HepG2 (cell line): ENCODE measurements at regions not wholly inside any gene's neighbourhood (a gene's known extent, or its start where the extent isn't known, plus 50 kb on each side); places are given as distances from the start of the nearest gene placed in this dataset.

ENCODE experiments used
- ATAC-seq: fragments of 200-7000 bp; cut with Tn5 transposase; 3 replicates; pipeline ENCODE4 v1.9.1; 2020; ENCODE audit warnings: mild to moderate bottlenecking, moderate library complexity
- BruUV-seq: library from RNA; stranded (reverse); fragments of 400-500 nt; replicated peaks from 2 replicates; lab custom pipeline; 2021; lab: Mats Ljungman, UMichigan
- CTCF ChIA-PET: fragments of 300-600 bp; formaldehyde crosslinking; extraction: SDS; loops from one replicate; lab custom pipeline; 2021; ENCODE audit warnings: low total read pairs, inconsistent platforms, low intra/inter-chr PET ratio; lab: Yijun Ruan, JAX
- POLR2A ChIA-PET: fragments of 350-600 bp; sonication (Branson Sonifier 250); formaldehyde crosslinking; loops from one replicate; lab custom pipeline; 2020; ENCODE audit warnings: antibody characterized with exemption, inconsistent platforms; lab: Yijun Ruan, JAX
- DNase-seq: peaks from one replicate; pipeline ENCODE4 v3.0.0-alpha.2; 2015; ENCODE audit warnings: low spot score
- FAIRE-seq: peaks from 3 replicates; lab custom pipeline; 2011; peaks lifted over from hg19 to GRCh38; lab: Jason Lieb, UNC
- H2AFZ ChIP-seq: one replicate; pipeline ENCODE4 v1.6.1; 2011; ENCODE audit warnings: low read length, inconsistent platforms
- H3K27ac ChIP-seq: fragments of 300-600 bp; 3 replicates; pipeline ENCODE4 v1.8.0; 2011; ENCODE audit warnings: mixed run types, mild to moderate bottlenecking, mixed read lengths, low read length, inconsistent platforms; ENCODE audit not compliant: insufficient read depth; ENCODE audit errors: extremely low read length
- H3K27me3 ChIP-seq, 2 experiments: fragments of 200-600 bp in 1 of 2; 2 replicates in 1 of 2; 3 replicates in 1 of 2; pipeline versions ENCODE4 v1.6.0 to v1.8.0; 2011; ENCODE audit warnings: low read length in 2 of 2, mild to moderate bottlenecking in 2 of 2, moderate library complexity in 2 of 2, inconsistent platforms in 1 of 2; ENCODE audit not compliant: insufficient read depth in 2 of 2, control insufficient read depth in 1 of 2
- H3K36me3 ChIP-seq, 2 experiments: fragments of 200-600 bp in 1 of 2; replicated peaks in 1 of 2; 2 replicates in 1 of 2; 3 replicates in 1 of 2; pipeline versions ENCODE4 v1.5.1 to v1.8.0; 2011; ENCODE audit warnings: low read length in 2 of 2, inconsistent platforms in 1 of 2; ENCODE audit not compliant: insufficient read depth in 2 of 2, control insufficient read depth in 1 of 2
- H3K4me1 ChIP-seq: 2 replicates; pipeline ENCODE4 v1.5.1; 2012; ENCODE audit warnings: low read length, inconsistent platforms; ENCODE audit not compliant: insufficient read depth
- H3K4me2 ChIP-seq: 2 replicates; pipeline ENCODE4 v1.6.0; 2011; ENCODE audit warnings: low read depth, low read length, inconsistent platforms
- H3K4me3 ChIP-seq, 3 experiments: fragments of 200-600 bp in 1 of 3; sonication (generic), shearing (Covaris generic) in 1 of 3; replicated peaks in 1 of 3; 2 replicates each; pipeline ENCODE4 v1.5.1; 2011 to 2016; ENCODE audit warnings: low read length in 3 of 3, inconsistent platforms in 2 of 3, low read depth in 2 of 3, mild to moderate bottlenecking in 2 of 3, control low read depth in 1 of 3, mixed read lengths in 1 of 3; ENCODE audit not compliant: insufficient read depth in 1 of 3
- H3K79me2 ChIP-seq: one replicate; pipeline ENCODE4 v1.6.1; 2011; ENCODE audit warnings: low read length, inconsistent platforms; ENCODE audit not compliant: insufficient read depth
- H3K9ac ChIP-seq: 2 replicates; pipeline ENCODE4 v1.6.0; 2011; ENCODE audit warnings: mild to moderate bottlenecking, low read depth, low read length, inconsistent platforms; ENCODE audit not compliant: insufficient read depth
- H3K9me3 ChIP-seq: 2 replicates; pipeline ENCODE4 v1.5.1; 2012; ENCODE audit warnings: mild to moderate bottlenecking, low read length
- H4K20me1 ChIP-seq: 2 replicates; pipeline ENCODE4 v1.6.0; 2011; ENCODE audit warnings: inconsistent platforms, mild to moderate bottlenecking, low read length, moderate library complexity; ENCODE audit not compliant: insufficient read depth
- GZF1 ChIP-seq: sonication (generic); formaldehyde crosslinking; IDR thresholded peaks from 2 replicates; pipeline ENCODE4 v1.5.1; 2020; ENCODE audit warnings: mild to moderate bottlenecking, missing genetic modification reagents
- KDM5A ChIP-seq: fragments of 200-600 bp; sonication (generic); IDR thresholded peaks from 2 replicates; pipeline ENCODE4 v1.7.0; 2018; ENCODE audit warnings: antibody characterized with exemption, mild to moderate bottlenecking, low read length, borderline replicate concordance
- NONO ChIP-seq, 2 experiments: fragments of 450-650 bp in 1 of 2; sonication (generic) in 1 of 2; formaldehyde crosslinking in 1 of 2; IDR thresholded peaks in 1 of 2; conservative IDR thresholded peaks in 1 of 2; 2 replicates each; pipeline versions ENCODE4 v1.6.1 to v1.8.0; 2017 to 2022; ENCODE audit warnings: mild to moderate bottlenecking in 1 of 2, missing genetic modification reagents in 1 of 2, moderate library complexity in 1 of 2
- ZNF292 ChIP-seq: sonication (generic); formaldehyde crosslinking; IDR thresholded peaks from 2 replicates; pipeline ENCODE4 v1.8.1; 2022; ENCODE audit warnings: mild to moderate bottlenecking, low read depth, missing genetic modification reagents, borderline replicate concordance
- ZNF562 ChIP-seq: sonication (generic); formaldehyde crosslinking; IDR thresholded peaks from 2 replicates; pipeline ENCODE4 v1.8.0; 2022; ENCODE audit warnings: missing genetic modification reagents, borderline replicate concordance
- WGBS: methylation state at CpG from one replicate; pipeline ENCODE4 v1.1.6; 2017; ENCODE audit warnings: low lambda C conversion rate; 5-methylcytosine and 5-hydroxymethylcytosine counted together
- in situ Hi-C: cut with HindIII; loops from 2 replicates; pipeline ENCODE4 v1.10.0; 2017; ENCODE audit warnings: low pct_unique_long_range_greater_than_20kb; ENCODE audit not compliant: extremely low pct_ligation_motif_present
- intact Hi-C: fragments of 100-400 bp; cut with micrococcal nuclease; formaldehyde crosslinking; loops from one replicate; pipeline ENCODE4 v1.10.0; 2022; ENCODE audit not compliant: unreplicated experiment
- TF ChIP-seq, protein P1 (sequence below): sonication (generic); formaldehyde crosslinking; IDR thresholded peaks from 2 replicates; pipeline ENCODE4 v1.9.0; 2021; ENCODE audit warnings: mild to moderate bottlenecking, missing genetic modification reagents
- TF ChIP-seq, protein P2 (sequence below): sonication (generic); formaldehyde crosslinking; IDR thresholded peaks from 2 replicates; pipeline ENCODE4 v1.5.1; 2020; ENCODE audit warnings: mild to moderate bottlenecking, missing genetic modification reagents, moderate library complexity

DNA sequence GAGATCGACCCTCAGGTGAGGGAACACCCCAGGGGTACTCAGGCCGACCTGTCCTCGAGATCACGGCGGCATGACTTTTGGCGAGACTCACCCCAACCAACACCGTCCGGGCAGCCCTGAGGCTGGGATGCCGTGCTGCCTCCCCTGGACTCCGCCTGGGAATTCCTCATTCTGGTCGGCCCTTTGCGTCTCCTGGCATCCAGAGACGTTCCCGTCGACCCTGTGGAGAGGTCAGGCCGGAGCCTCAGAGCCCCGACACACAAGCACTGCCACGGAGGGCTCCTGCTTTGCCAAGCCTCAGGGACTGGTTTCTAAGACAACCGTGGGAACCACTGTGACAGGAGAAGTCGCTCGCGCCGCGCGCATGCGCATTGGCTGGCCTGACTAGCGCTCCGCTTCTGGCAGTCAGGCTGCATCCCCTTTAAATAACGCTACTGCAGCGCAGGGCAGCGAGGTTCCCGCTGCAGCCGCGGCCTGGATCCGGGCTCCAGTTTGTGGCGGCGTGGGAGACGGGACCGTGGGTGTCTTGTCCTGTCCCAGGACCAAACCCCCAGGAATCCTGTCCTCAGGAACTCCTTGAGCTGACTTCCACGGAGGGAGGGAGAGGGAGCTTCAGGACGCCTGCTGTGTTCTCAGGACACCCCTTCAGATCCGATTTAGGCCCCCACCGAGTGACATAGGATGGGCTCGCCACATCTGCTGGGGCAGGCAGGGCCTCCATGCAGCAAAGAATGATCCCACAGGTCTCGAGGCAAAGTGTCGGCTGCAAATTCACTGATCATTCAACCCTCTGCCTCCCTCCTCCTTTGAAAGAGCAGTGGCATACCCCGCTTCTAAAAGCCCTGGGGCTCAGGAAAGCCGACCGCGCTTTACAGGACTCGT, 163.2 kb upstream of the ZNF337 start (continued):
- TF ChIP-seq, protein P1, sequence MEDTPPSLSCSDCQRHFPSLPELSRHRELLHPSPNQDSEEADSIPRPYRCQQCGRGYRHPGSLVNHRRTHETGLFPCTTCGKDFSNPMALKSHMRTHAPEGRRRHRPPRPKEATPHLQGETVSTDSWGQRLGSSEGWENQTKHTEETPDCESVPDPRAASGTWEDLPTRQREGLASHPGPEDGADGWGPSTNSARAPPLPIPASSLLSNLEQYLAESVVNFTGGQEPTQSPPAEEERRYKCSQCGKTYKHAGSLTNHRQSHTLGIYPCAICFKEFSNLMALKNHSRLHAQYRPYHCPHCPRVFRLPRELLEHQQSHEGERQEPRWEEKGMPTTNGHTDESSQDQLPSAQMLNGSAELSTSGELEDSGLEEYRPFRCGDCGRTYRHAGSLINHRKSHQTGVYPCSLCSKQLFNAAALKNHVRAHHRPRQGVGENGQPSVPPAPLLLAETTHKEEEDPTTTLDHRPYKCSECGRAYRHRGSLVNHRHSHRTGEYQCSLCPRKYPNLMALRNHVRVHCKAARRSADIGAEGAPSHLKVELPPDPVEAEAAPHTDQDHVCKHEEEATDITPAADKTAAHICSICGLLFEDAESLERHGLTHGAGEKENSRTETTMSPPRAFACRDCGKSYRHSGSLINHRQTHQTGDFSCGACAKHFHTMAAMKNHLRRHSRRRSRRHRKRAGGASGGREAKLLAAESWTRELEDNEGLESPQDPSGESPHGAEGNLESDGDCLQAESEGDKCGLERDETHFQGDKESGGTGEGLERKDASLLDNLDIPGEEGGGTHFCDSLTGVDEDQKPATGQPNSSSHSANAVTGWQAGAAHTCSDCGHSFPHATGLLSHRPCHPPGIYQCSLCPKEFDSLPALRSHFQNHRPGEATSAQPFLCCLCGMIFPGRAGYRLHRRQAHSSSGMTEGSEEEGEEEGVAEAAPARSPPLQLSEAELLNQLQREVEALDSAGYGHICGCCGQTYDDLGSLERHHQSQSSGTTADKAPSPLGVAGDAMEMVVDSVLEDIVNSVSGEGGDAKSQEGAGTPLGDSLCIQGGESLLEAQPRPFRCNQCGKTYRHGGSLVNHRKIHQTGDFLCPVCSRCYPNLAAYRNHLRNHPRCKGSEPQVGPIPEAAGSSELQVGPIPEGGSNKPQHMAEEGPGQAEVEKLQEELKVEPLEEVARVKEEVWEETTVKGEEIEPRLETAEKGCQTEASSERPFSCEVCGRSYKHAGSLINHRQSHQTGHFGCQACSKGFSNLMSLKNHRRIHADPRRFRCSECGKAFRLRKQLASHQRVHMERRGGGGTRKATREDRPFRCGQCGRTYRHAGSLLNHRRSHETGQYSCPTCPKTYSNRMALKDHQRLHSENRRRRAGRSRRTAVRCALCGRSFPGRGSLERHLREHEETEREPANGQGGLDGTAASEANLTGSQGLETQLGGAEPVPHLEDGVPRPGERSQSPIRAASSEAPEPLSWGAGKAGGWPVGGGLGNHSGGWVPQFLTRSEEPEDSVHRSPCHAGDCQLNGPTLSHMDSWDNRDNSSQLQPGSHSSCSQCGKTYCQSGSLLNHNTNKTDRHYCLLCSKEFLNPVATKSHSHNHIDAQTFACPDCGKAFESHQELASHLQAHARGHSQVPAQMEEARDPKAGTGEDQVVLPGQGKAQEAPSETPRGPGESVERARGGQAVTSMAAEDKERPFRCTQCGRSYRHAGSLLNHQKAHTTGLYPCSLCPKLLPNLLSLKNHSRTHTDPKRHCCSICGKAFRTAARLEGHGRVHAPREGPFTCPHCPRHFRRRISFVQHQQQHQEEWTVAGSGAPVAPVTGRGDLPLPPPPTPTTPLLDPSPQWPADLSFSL (CRISPR knock-in tag) = peak; percentile 63; the same call in 1 of the 2 replicates

- no peaks in the 10 kb centered on the region for H3K9me3 ChIP-seq
- no peak overlapping the region for H2AFZ ChIP-seq
- H3K27ac ChIP-seq = no peak overlapping the region
- ChIA-PET CTCF (no interaction called here), POLR2A (no interaction called here)
- no peak for DNase-seq
- intact Hi-C loops = loop anchor here (2.0 kb wide), 1 partner anchor 162 kb away; the partner anchor contains the start of gene ZNF337
- H3K27me3 ChIP-seq = peaks cover 9 to 46% of the 10 kb centered on the region in 2 experiments; a peak in 4 of 5 replicates
- in situ Hi-C loops = no loop called here
- ATAC-seq = no peak
- no peaks in the 10 kb centered on the region for H3K36me3 ChIP-seq
- H3K4me2 ChIP-seq = peak overlapping the region; percentile 100
- BruUV-seq = no TSS peak
- peaks cover 54% of the 10 kb centered on the region for H3K4me1 ChIP-seq
- H4K20me1 ChIP-seq = no peaks in the 10 kb centered on the region
- WGBS = 51% methylated on average over 37 of the region's 37 CpGs
- no peaks in the 10 kb centered on the region for H3K79me2 ChIP-seq
- H3K4me3 ChIP-seq = peak overlapping the region; percentile 11 to 47 (median 24); a peak in 4 of 6 replicates
- FAIRE-seq = no peak
- H3K9ac ChIP-seq = no peak overlapping the region
- no peak for TF ChIP-seq GZF1
- no peak for TF ChIP-seq ZNF562 (CRISPR knock-in tag)
- TF ChIP-seq, protein P2, sequence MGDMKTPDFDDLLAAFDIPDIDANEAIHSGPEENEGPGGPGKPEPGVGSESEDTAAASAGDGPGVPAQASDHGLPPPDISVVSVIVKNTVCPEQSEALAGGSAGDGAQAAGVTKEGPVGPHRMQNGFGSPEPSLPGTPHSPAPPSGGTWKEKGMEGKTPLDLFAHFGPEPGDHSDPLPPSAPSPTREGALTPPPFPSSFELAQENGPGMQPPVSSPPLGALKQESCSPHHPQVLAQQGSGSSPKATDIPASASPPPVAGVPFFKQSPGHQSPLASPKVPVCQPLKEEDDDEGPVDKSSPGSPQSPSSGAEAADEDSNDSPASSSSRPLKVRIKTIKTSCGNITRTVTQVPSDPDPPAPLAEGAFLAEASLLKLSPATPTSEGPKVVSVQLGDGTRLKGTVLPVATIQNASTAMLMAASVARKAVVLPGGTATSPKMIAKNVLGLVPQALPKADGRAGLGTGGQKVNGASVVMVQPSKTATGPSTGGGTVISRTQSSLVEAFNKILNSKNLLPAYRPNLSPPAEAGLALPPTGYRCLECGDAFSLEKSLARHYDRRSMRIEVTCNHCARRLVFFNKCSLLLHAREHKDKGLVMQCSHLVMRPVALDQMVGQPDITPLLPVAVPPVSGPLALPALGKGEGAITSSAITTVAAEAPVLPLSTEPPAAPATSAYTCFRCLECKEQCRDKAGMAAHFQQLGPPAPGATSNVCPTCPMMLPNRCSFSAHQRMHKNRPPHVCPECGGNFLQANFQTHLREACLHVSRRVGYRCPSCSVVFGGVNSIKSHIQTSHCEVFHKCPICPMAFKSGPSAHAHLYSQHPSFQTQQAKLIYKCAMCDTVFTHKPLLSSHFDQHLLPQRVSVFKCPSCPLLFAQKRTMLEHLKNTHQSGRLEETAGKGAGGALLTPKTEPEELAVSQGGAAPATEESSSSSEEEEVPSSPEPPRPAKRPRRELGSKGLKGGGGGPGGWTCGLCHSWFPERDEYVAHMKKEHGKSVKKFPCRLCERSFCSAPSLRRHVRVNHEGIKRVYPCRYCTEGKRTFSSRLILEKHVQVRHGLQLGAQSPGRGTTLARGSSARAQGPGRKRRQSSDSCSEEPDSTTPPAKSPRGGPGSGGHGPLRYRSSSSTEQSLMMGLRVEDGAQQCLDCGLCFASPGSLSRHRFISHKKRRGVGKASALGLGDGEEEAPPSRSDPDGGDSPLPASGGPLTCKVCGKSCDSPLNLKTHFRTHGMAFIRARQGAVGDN (CRISPR knock-in tag) = peak; percentile 9
- no peak for TF ChIP-seq KDM5A
- no peak for TF ChIP-seq ZNF292 (CRISPR knock-in tag)
- TF ChIP-seq NONO (IDR thresholded peaks at IDR 0.05) = no peak
- TF ChIP-seq NONO (CRISPR knock-in tag; conservative IDR thresholded peaks at IDR 0.05) = 0 out of 2 replicates have a peak, but pooled peaks have one; percentile 32
Observed at GRCh38 chr20:25858495-25859425, 162.1 kb upstream of the ZNF337 start.
